ENCODE measurements at regions not wholly inside any gene's neighbourhood (a gene's known extent, or its start where the extent isn't known, plus 50 kb on each side); places are given as distances from the start of the nearest gene placed in this dataset.
A peak's percentile ranks its signal among the peaks of the same experiment; 100 is the strongest.

- DNase-seq = no peak
Observed at GRCh38 chr14:76926521-76927251, 100.5 kb downstream of the LRRC74A start.

- no peak for DNase-seq
Observed at GRCh38 chr14:76925097-76925441, 98.9 kb downstream of the LRRC74A start.

- no peak for DNase-seq
Observed at GRCh38 chr14:76924371-76925096, 98.3 kb downstream of the LRRC74A start.

- no peak for DNase-seq
Observed at GRCh38 chr14:76923431-76924370, 97.5 kb downstream of the LRRC74A start.

GRCh38 chr14:76922584-76922983 lies 96.4 kb downstream of the LRRC74A start:
- no peak for DNase-seq

- no peak for DNase-seq
Observed at GRCh38 chr14:76922092-76922491, 95.9 kb downstream of the LRRC74A start.

- no peak for DNase-seq
Observed at GRCh38 chr14:76921088-76921399, 94.8 kb downstream of the LRRC74A start.

- no peak for DNase-seq
Observed at GRCh38 chr14:76920331-76921087, 94.3 kb downstream of the LRRC74A start.

- DNase-seq = peak; percentile 91 to 92
Observed at GRCh38 chr14:76919431-76920330, 93.5 kb downstream of the LRRC74A start.

Data from right lung (tissue), 2 donors.